Panc1 (cell line): ENCODE measurements at regions not wholly inside any gene's neighbourhood (a gene's known extent, or its start where the extent isn't known, plus 50 kb on each side); places are given as distances from the start of the nearest gene placed in this dataset.
"Not testable (repeated sequence)": the region's sequence is repeated elsewhere in the genome, so short reads cannot be mapped to it uniquely, and the experiment has no call there.

Experiments used
- ATAC-seq: fragments of 200-7000 bp; cut with Tn5 transposase; 2 replicates; pipeline ENCODE4 v1.9.1; 2020; ENCODE audit warnings: mild to moderate bottlenecking, moderate library complexity
- BruUV-seq: library from RNA; stranded (reverse); fragments of 400-500 nt; replicated peaks from 2 replicates; lab custom pipeline; 2021; lab: Mats Ljungman, UMichigan
- CTCF ChIA-PET: fragments of 300-600 bp; sonication (Branson Sonifier 250); formaldehyde crosslinking; loops from one replicate; lab custom pipeline; 2022; ENCODE audit warnings: antibody characterized with exemption; lab: Charles Lee
- POLR2A ChIA-PET: fragments of 300-600 bp; sonication (Branson Sonifier 250); formaldehyde crosslinking; loops from one replicate; lab custom pipeline; 2022; ENCODE audit warnings: antibody characterized with exemption; lab: Charles Lee
- DNase-seq: peaks from one replicate; pipeline ENCODE4 v3.0.0-alpha.2; 2010; ENCODE audit warnings: low read depth, low spot score
- H3K27ac ChIP-seq: 2 replicates; pipeline ENCODE4 v1.5.1; 2011; ENCODE audit warnings: mild to moderate bottlenecking, low read length, inconsistent platforms
- H3K27me3 ChIP-seq: fragments of 200-500 bp; sonication (Bioruptor generic); 2 replicates; pipeline ENCODE4 v1.6.0; 2014; ENCODE audit warnings: low read length, inconsistent platforms; ENCODE audit not compliant: control insufficient read depth, insufficient read depth
- H3K36me3 ChIP-seq: fragments of 200-500 bp; sonication (Bioruptor generic); 2 replicates; pipeline ENCODE4 v1.5.1; 2014; ENCODE audit warnings: inconsistent platforms, mild to moderate bottlenecking, low read length, moderate library complexity; ENCODE audit not compliant: control insufficient read depth, insufficient read depth
- H3K4me1 ChIP-seq: 2 replicates; pipeline ENCODE4 v1.5.1; 2011; ENCODE audit warnings: inconsistent platforms, mild to moderate bottlenecking, low read length, moderate library complexity; ENCODE audit not compliant: control insufficient read depth, insufficient read depth
- H3K4me3 ChIP-seq, 2 experiments: 2 replicates each; pipeline ENCODE4 v1.5.1; 2011 to 2012; ENCODE audit warnings: low read depth in 2 of 2, low read length in 2 of 2, mild to moderate bottlenecking in 2 of 2, inconsistent platforms in 1 of 2, moderate library complexity in 1 of 2
- H3K9me3 ChIP-seq: fragments of 200-500 bp; sonication (Bioruptor generic); 2 replicates; pipeline ENCODE4 v1.5.1; 2014; ENCODE audit warnings: low read depth, mild to moderate bottlenecking, inconsistent platforms, low read length, moderate library complexity; ENCODE audit not compliant: control insufficient read depth, insufficient read depth
- in situ Hi-C: cut with HindIII; loops from 2 replicates; pipeline ENCODE4 v1.10.0; 2016; ENCODE audit warnings: low sequenced_read_pairs, low pct_unique_long_range_greater_than_20kb
- intact Hi-C: fragments of 100-400 bp; cut with micrococcal nuclease; formaldehyde crosslinking; loops from one replicate; pipeline ENCODE4 v1.10.0; 2022; ENCODE audit not compliant: unreplicated experiment

- H3K9me3 ChIP-seq, intact Hi-C loops, BruUV-seq, H3K27ac ChIP-seq, in situ Hi-C loops, H3K36me3 ChIP-seq, DNase-seq, CTCF ChIA-PET, H3K4me3 ChIP-seq, POLR2A ChIA-PET, ATAC-seq, H3K4me1 ChIP-seq, H3K27me3 ChIP-seq: not testable (repeated sequence)
Measured at GRCh38 chr5:71385208-71385607, 70.2 kb upstream of the BDP1 start.

GRCh38 chr5:71388184-71388583, 67.3 kb upstream of the BDP1 start:
- H3K27me3 ChIP-seq, intact Hi-C loops, in situ Hi-C loops, ATAC-seq, H3K36me3 ChIP-seq, DNase-seq, H3K4me3 ChIP-seq, H3K4me1 ChIP-seq, BruUV-seq, H3K9me3 ChIP-seq, CTCF ChIA-PET, POLR2A ChIA-PET, H3K27ac ChIP-seq: not testable (repeated sequence)

GRCh38 chr5:71398400-71398799, 57.1 kb upstream of the BDP1 start:
- DNase-seq, H3K27ac ChIP-seq, CTCF ChIA-PET, BruUV-seq, in situ Hi-C loops, intact Hi-C loops, H3K27me3 ChIP-seq, H3K4me1 ChIP-seq, H3K9me3 ChIP-seq, H3K36me3 ChIP-seq, POLR2A ChIA-PET: not testable (repeated sequence)
- peak overlapping the region; percentile 8 to 29; a peak in 1 of 4 replicates for H3K4me3 ChIP-seq
- ATAC-seq = peak; percentile 53

- CTCF ChIA-PET, H3K4me1 ChIP-seq, H3K36me3 ChIP-seq, in situ Hi-C loops, H3K4me3 ChIP-seq, ATAC-seq, H3K9me3 ChIP-seq, intact Hi-C loops, POLR2A ChIA-PET, BruUV-seq, H3K27me3 ChIP-seq, DNase-seq, H3K27ac ChIP-seq: not testable (repeated sequence)
Measured at GRCh38 chr5:71398859-71399258, 56.6 kb upstream of the BDP1 start.

- H3K27ac ChIP-seq, H3K36me3 ChIP-seq, intact Hi-C loops, POLR2A ChIA-PET, in situ Hi-C loops, H3K27me3 ChIP-seq, H3K9me3 ChIP-seq, DNase-seq, ATAC-seq, CTCF ChIA-PET, H3K4me1 ChIP-seq, H3K4me3 ChIP-seq, BruUV-seq: not testable (repeated sequence)
Measured at GRCh38 chr5:71399443-71399842, 56.0 kb upstream of the BDP1 start.

- intact Hi-C loops, CTCF ChIA-PET, POLR2A ChIA-PET, H3K27ac ChIP-seq, H3K36me3 ChIP-seq, H3K4me3 ChIP-seq, DNase-seq, H3K9me3 ChIP-seq, H3K4me1 ChIP-seq, ATAC-seq, BruUV-seq, H3K27me3 ChIP-seq, in situ Hi-C loops: not testable (repeated sequence)
Measured at GRCh38 chr5:71400626-71401025, 54.8 kb upstream of the BDP1 start.

GRCh38 chr5:71401150-71401549, 54.3 kb upstream of the BDP1 start:
- H3K4me3 ChIP-seq, ATAC-seq, BruUV-seq, H3K36me3 ChIP-seq, DNase-seq, H3K9me3 ChIP-seq, POLR2A ChIA-PET, in situ Hi-C loops, CTCF ChIA-PET, H3K27me3 ChIP-seq, H3K4me1 ChIP-seq, intact Hi-C loops, H3K27ac ChIP-seq: not testable (repeated sequence)
